ENCODE measurements at regions not wholly inside any gene's neighbourhood (a gene's known extent, or its start where the extent isn't known, plus 50 kb on each side); places are given as distances from the start of the nearest gene placed in this dataset.

DNA sequence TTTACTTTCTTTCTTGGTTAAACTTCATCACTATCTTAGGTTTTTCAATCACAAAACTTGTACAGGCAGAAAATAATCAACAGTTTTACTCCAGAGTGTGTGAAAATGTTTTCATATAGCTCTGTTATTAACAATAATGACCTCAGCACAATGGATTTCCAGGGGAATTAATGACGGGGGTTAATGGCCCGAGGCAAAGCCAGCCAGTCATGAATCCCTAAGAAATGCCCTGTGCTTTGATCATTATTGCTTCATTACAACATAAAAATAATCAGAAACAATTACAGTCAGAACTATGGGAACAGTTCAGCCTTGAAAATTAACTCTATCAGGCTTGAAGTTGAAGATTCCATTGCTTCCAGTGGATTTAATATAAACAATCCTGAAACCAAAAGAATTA, 875.4 kb downstream of the ROBO2 start:
- TF ChIP-seq POLR2A (IDR thresholded peaks at IDR 0.05; ENCODE audit: low read depth, low read length): no peak
- TF ChIP-seq, protein P1, sequence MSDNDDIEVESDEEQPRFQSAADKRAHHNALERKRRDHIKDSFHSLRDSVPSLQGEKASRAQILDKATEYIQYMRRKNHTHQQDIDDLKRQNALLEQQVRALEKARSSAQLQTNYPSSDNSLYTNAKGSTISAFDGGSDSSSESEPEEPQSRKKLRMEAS (IDR thresholded peaks at IDR 0.05; ENCODE audit: insufficient read depth, insufficient read length): no peak
- TF ChIP-seq, protein P2, sequence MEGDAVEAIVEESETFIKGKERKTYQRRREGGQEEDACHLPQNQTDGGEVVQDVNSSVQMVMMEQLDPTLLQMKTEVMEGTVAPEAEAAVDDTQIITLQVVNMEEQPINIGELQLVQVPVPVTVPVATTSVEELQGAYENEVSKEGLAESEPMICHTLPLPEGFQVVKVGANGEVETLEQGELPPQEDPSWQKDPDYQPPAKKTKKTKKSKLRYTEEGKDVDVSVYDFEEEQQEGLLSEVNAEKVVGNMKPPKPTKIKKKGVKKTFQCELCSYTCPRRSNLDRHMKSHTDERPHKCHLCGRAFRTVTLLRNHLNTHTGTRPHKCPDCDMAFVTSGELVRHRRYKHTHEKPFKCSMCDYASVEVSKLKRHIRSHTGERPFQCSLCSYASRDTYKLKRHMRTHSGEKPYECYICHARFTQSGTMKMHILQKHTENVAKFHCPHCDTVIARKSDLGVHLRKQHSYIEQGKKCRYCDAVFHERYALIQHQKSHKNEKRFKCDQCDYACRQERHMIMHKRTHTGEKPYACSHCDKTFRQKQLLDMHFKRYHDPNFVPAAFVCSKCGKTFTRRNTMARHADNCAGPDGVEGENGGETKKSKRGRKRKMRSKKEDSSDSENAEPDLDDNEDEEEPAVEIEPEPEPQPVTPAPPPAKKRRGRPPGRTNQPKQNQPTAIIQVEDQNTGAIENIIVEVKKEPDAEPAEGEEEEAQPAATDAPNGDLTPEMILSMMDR (IDR thresholded peaks at IDR 0.05; ENCODE audit: extremely low read depth in 1 of 2, insufficient read depth in 1 of 2, low read depth in 1 of 2, low read length in 2 of 2): no peak
- TF ChIP-seq GATA2 (IDR thresholded peaks at IDR 0.05; ENCODE audit: insufficient read depth, insufficient read length, low read depth, low read length): no peak
- TF ChIP-seq JUN (IDR thresholded peaks at IDR 0.05; ENCODE audit: borderline replicate concordance, insufficient read depth, insufficient read length, low read depth): no peak
- TF ChIP-seq POLR2AphosphoS5 (IDR thresholded peaks at IDR 0.05; ENCODE audit: insufficient read depth, low read depth, low read length): no peak
- TF ChIP-seq EZH2 (IDR thresholded peaks at IDR 0.05; ENCODE audit: borderline replicate concordance, low read depth, low read length, severe bottlenecking): no peak
- TF ChIP-seq MYC (IDR thresholded peaks at IDR 0.05; ENCODE audit: low read depth, low read length): no peak
- TF ChIP-seq FOS (IDR thresholded peaks at IDR 0.05; ENCODE audit: borderline replicate concordance, insufficient read depth, low read length): no peak
- no peak for FAIRE-seq
- intact Hi-C loops (cut with micrococcal nuclease) (no loop called here), dilution Hi-C loops (cut with MboI; ENCODE audit: extremely low pct_ligation_motif_present, low sequenced_read_pairs) (no loop called here)
- H4K20me1 ChIP-seq (replicated peaks; ENCODE audit: control insufficient read depth, extremely low read depth, insufficient read depth, low read length): no peaks in the 10 kb centered on the region
- ChIA-PET POLR2A (no interaction called here), CTCF (no interaction called here)
- no peak overlapping the region for H2AFZ ChIP-seq (ENCODE audit: low read depth, low read length)
- no TSS peak for BruUV-seq (replicated peaks)
- no peaks in the 10 kb centered on the region for H3K27me3 ChIP-seq (ENCODE audit: control insufficient read depth in 2 of 2, insufficient read depth in 2 of 2, low read length in 2 of 2)
- no peaks in the 10 kb centered on the region for H3K79me2 ChIP-seq (ENCODE audit: control insufficient read depth, insufficient read depth, low read length)
- H3K9me3 ChIP-seq (replicated peaks; ENCODE audit: control insufficient read depth, insufficient read depth, low read length): no peaks in the 10 kb centered on the region
- no peak overlapping the region for H3K4me2 ChIP-seq (ENCODE audit: insufficient read depth, low read length)
- no peaks in the 10 kb centered on the region for H3K9me1 ChIP-seq (replicated peaks; ENCODE audit: control insufficient read depth, extremely low read depth, insufficient read depth, low read length)
- H3K36me3 ChIP-seq (ENCODE audit: control insufficient read depth in 2 of 2, extremely low read depth in 1 of 2, insufficient read depth in 2 of 2, low read length in 2 of 2): no peaks in the 10 kb centered on the region
- no peaks in the 10 kb centered on the region for H3K4me1 ChIP-seq (ENCODE audit: control insufficient read depth, extremely low read depth, insufficient read depth, low read length)
- no peak overlapping the region for H3K9ac ChIP-seq (replicated peaks; ENCODE audit: extremely low read depth, insufficient read depth, low read length)
- no peak overlapping the region for H3K27ac ChIP-seq (ENCODE audit: insufficient read depth, low read depth, low read length)
- no peak for DNase-seq (ENCODE audit: low read depth, low spot score)
- no peak overlapping the region for H3K4me3 ChIP-seq (replicated peaks in 1 of 3; ENCODE audit: insufficient read depth in 1 of 3, low read depth in 1 of 3, low read length in 3 of 3)

Data from endothelial cell of umbilical vein (primary cell).